Stimulated activated CD4-positive, alpha-beta T cell treated with anti-CD3 and anti-CD28 coated beads, TNF-alpha, amount 100 ng/mL, for 1 hour (primary cell): ENCODE measurements at regions not wholly inside any gene's neighbourhood (a gene's known extent, or its start where the extent isn't known, plus 50 kb on each side); places are given as distances from the start of the nearest gene placed in this dataset.

ENCODE experiments used
- DNase-seq, 3 donors: peaks; one replicate each; pipeline ENCODE4 v3.0.0-alpha.2; 2020; ENCODE audit warnings: low read depth in 3 of 3, low spot score in 1 of 3

GRCh38 chr10:60728056-60728455, 50.2 kb upstream of the CDK1 start:
- DNase-seq, result no peak

- DNase-seq, result no peak
These were observed 52.0 kb upstream of the CDK1 start for GRCh38 chr10:60726257-60726656.

DNA sequence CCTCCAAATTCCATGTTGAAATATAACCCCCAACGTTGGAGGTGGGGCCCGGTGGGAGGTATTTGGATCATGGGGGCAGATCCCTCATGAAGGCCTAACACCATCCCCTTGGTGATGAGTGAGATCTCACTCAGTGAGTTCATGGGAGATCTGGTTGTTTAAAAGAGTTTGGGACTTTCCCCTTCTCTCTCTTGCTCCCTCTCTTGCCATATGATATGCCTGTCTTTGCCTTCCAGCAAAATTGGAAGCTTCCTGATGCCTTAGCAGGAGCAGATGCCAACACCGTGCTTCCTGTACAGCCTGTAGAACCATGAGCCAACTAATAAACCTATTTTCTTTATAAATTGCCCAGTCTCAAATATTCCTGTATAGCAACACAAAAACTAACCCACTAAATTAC, 55.7 kb upstream of the CDK1 start:
- no peak for DNase-seq

DNA sequence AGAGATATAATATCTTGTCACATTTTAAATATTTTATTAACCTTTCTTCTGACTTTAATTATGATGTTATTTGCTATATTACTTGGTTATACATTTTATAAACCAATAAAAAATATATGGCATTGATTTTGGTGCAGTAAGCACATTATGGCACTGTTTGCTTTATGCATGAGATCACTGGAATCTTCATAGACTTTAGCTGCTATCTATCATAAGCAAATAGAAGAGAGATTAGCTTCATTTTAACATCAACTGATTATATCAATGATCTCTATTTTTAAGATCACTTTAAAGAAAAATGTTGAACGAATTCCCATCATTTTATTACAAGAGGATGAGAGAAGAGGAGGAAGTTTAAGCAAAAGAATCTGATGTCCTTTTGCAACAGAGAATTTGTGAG, 58.6 kb upstream of the CDK1 start:
- DNase-seq, result no peak

DNA sequence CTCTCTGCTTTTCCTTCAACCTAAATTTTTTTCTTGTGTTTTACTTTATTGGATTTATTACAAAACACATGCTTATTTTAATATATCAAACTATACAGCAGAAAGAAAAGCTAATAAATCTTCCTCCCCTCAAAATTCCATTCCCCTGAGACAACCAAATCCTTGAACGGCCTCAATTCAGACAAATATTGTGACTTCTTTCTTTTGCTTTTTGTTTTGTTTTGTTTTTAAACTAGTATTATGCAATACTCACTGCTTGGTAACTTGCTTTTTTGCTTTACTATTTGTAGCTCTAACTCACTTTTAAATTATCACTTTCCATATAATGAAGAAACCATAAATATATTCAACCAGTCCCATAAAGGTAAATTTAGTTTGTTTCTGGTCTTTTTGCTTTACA, 59.4 kb upstream of the CDK1 start:
- no peak for DNase-seq

- DNase-seq, result no peak
These were observed 60.4 kb upstream of the CDK1 start for GRCh38 chr10:60717852-60718251.

GRCh38 chr10:60714233-60714632, 64.0 kb upstream of the CDK1 start:
- no peak for DNase-seq

DNA sequence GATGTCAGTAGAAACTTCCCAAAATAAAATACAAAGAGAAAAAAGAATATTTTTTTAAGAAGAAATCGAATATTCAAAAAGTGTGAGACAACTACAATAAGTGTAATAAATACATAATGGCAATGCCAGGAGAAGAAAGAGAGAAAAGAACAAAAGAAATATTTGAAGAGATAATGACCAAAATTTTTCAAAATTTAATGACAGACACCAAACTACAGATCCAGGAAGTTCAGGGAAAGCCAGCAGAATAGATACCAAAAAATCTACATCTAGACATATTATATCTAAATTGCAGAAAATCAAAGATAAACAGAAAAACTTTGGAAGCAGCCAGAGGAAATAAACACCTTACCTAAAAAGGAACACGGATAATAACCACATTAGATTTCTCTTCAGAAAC, 66.8 kb upstream of the CDK1 start:
- DNase-seq, result no peak

- no peak for DNase-seq
These were observed 68.2 kb upstream of the CDK1 start for GRCh38 chr10:60710041-60710440.

GRCh38 chr10:60708666-60709065, 69.6 kb upstream of the CDK1 start:
- no peak for DNase-seq

DNA sequence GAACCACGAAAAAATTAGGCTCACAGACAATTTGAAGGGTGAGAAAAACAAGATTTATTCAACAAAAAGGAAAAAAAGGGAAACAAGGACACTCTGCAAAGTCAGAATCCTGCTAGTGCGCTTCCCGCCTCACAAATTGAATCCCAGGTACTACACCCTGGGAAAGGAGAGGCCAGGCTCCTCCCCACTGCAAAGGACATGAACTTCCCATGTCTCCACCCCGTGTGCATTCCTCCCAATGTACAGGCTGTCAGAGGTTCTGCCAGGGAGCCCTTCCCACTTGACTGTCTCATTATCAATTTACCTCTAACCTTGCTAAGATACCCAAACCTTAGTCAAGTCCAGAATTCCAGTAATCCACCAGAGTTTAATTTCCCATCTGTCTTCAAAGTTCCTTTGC, 70.4 kb upstream of the CDK1 start:
- no peak for DNase-seq

DNA sequence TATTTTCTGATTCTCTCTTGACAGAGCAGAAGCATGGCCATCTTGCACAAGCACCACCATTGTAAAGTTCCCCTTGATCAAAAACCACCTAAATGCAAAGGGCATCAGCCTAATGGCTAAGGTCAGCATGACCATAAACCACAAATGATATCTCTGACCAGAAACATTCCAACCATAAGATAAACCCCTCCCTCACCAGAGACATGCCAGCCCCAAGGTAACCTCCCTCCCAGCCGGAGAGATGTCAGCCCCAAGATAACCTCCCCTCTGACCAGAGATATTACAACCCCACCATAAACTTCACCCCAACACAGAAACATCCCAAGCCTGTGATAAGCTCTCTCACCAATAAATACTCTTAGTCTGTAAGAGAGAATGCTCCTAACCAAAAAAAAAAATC, 72.1 kb upstream of the CDK1 start:
- no peak for DNase-seq

DNA sequence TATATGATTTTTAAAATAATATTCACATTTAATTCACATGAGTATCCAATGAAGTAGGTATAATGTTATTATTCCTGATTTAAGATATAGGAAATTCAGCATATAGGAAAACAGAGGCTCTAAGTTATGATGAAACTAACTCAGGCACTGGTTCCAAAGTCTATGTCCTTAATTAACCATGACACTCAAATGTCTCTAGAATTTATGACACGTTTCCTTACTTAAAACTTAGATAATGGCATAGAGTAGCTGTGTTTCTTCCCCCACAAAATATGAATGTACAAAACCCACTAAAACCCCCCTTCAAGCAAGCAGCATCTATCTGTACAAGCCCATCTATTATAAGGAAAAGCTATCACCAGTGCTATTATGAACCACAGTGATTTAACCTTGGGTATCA, 72.9 kb upstream of the CDK1 start:
- no peak for DNase-seq

- no peak for DNase-seq
These were observed 73.8 kb upstream of the CDK1 start for GRCh38 chr10:60704471-60704870.

- no peak for DNase-seq
These were observed 74.8 kb upstream of the CDK1 start for GRCh38 chr10:60703266-60704041.

DNA sequence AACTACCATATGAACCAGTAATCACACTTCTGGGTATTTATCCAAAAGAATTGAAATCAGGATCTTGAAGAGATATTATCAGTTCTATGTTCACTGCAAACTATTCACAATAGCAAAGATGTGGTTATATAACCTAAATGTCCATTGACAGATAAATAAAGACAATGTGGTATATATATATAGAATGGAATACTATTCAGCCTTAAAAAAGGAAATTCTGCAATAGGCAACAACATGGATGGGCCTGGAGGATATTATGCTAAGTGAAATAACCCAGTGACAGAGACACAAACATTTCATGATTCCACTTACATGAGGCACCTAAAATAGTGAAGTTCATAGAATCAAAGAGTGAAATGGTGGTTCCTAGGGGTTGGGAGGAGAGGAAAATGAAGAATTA, 90.6 kb upstream of the CDK1 start:
- no peak for DNase-seq

GRCh38 chr10:60684091-60684490, 94.2 kb upstream of the CDK1 start:
- DNase-seq, result no peak

- no peak for DNase-seq
These were observed 97.2 kb upstream of the CDK1 start for GRCh38 chr10:60681103-60681502.

DNA sequence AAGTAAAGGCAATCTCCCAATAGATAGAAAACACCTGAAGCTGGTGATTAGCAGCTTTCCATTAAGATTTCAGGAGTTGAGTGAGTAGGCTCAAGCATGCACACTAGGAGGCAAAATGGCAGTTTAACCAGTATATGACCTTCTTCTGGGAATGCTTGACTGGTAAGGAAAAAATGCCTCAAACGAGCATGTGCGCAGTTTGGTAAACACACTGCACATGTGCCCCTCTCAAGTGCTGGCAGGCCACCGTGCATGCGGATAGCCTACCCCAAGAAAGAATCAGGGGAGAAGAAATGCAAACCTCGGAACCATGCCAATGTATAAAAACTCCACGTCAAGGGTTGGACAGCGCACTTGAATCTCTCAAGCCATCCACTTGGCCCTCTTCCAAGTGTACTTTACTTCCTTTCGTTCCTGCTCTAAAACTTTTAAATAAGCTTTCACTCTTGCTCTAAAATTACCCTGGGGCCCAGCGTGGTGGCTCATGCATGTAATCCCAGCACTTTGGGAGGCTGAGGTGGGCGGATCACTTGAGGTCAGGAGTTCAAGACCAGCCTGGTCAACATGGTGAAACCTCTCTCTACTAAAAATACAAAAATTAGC, 98.8 kb upstream of the CDK1 start:
- DNase-seq, result no peak

- DNase-seq, result no peak
These were observed 99.3 kb upstream of the CDK1 start for GRCh38 chr10:60678978-60679377.

- no peak for DNase-seq
These were observed 100.6 kb upstream of the CDK1 start for GRCh38 chr10:60677531-60678129.

DNA sequence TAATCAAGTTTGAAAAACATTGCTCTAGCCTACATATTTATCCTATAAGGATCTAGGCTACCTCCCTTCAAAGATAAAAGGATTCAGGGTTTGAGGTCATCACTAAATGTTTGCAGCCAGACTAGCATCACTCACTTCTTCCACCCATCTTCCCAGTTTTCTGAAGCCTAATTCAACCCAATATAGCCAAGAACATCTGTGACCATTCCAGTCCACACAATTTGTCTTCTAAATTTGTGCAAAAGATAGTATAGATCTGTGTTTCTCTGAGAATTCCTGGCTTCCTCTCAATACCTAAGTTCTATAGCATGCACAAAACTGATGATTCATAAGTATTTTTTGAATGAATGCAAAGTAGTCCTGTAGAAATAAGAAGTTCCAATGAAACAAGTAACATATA, 103.0 kb upstream of the CDK1 start:
- DNase-seq, result no peak

GRCh38 chr10:60669501-60669900, 108.8 kb upstream of the CDK1 start:
- DNase-seq, result no peak
